ENCODE measurements at regions not wholly inside any gene's neighbourhood (a gene's known extent, or its start where the extent isn't known, plus 50 kb on each side); places are given as distances from the start of the nearest gene placed in this dataset.

GRCh38 chr6:11633741-11634509 is 96.4 kb downstream of the TMEM170B start:
- Histone ChIP-seq H3K36me3 (ENCODE audit: control insufficient read depth, insufficient read depth, low read length) (no peaks in the 10 kb centered on the region), H3K27ac (ENCODE audit: low read length) (no peak overlapping the region), H3K4me1 (ENCODE audit: control insufficient read depth, insufficient read depth, low read length) (no peaks in the 10 kb centered on the region), H3K4me3 (ENCODE audit: low read length) (no peak overlapping the region), H3K27me3 (ENCODE audit: control insufficient read depth, insufficient read depth, low read length) (no peaks in the 10 kb centered on the region), H3K9me3 (ENCODE audit: control insufficient read depth, insufficient read depth, low read length) (no peaks in the 10 kb centered on the region)
- no CpG with 5 or more reads among the region's 11 CpGs for WGBS (ENCODE audit: insufficient coverage, insufficient read length)
- DNase-seq (ENCODE audit: low read depth, low spot score), result no peak

- H3K27me3 ChIP-seq (ENCODE audit: control insufficient read depth, insufficient read depth, low read length), result no peaks in the 10 kb centered on the region
- H3K36me3 ChIP-seq (ENCODE audit: control insufficient read depth, insufficient read depth, low read length), result no peaks in the 10 kb centered on the region
- H3K27ac ChIP-seq (ENCODE audit: low read length), result no peak overlapping the region
- H3K4me3 ChIP-seq (ENCODE audit: low read length), result no peak overlapping the region
- H3K9me3 ChIP-seq (ENCODE audit: control insufficient read depth, insufficient read depth, low read length), result no peaks in the 10 kb centered on the region
- no CpG with 5 or more reads among the region's 4 CpGs for WGBS (ENCODE audit: insufficient coverage, insufficient read length)
- H3K4me1 ChIP-seq (ENCODE audit: control insufficient read depth, insufficient read depth, low read length), result no peaks in the 10 kb centered on the region
- DNase-seq (ENCODE audit: low read depth, low spot score), result no peak
These were observed 97.4 kb downstream of the TMEM170B start for GRCh38 chr6:11634948-11635347.

DNA sequence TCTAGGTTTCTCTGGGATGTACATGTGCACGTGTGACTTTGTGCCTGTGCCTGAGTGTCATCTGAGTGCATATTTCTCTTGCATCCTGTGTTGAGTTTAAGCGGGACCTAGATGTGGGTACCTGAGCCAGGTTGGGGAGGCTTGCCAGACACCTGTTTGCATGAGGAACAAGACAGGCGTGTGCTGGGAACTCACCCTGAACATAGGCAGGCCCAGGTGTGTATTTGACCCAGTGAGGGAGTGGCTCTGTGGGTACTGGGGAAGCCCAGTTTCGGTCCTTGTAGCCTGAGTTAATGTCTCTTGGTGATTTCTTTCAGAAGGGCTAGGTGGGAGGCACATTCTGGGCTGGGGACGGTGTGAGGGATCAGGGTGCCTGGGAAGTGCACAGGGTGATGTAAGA is 98.6 kb downstream of the TMEM170B start:
- H3K4me3 ChIP-seq (ENCODE audit: low read length), result no peak overlapping the region
- H3K36me3 ChIP-seq (ENCODE audit: control insufficient read depth, insufficient read depth, low read length), result no peaks in the 10 kb centered on the region
- DNase-seq (ENCODE audit: low read depth, low spot score), result no peak
- H3K27ac ChIP-seq (ENCODE audit: low read length), result no peak overlapping the region
- no peaks in the 10 kb centered on the region for H3K27me3 ChIP-seq (ENCODE audit: control insufficient read depth, insufficient read depth, low read length)
- no peaks in the 10 kb centered on the region for H3K4me1 ChIP-seq (ENCODE audit: control insufficient read depth, insufficient read depth, low read length)
- WGBS (ENCODE audit: insufficient coverage, insufficient read length), result no CpG with 5 or more reads among the region's 5 CpGs
- no peaks in the 10 kb centered on the region for H3K9me3 ChIP-seq (ENCODE audit: control insufficient read depth, insufficient read depth, low read length)

DNA sequence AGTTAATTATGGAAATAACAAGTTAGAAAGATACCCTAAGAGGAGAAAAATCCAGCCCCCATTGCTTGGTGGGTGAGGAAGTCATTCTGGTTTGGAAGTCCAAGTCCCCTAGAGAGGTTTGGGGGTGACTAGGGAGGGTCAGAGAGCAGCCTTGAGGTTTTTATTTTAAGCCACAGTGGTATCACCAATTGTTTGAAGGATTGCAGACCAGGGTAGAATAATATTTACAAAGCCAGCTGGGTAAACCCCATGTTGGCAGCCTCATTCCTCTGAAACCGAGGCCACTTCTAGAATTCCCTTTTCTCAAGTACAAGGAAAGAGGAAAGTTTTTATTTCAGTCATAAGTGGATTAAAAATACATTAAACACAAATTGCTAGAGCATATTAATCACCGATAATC is 99.7 kb downstream of the TMEM170B start:
- no peak overlapping the region for H3K4me3 ChIP-seq (ENCODE audit: low read length)
- no peaks in the 10 kb centered on the region for H3K9me3 ChIP-seq (ENCODE audit: control insufficient read depth, insufficient read depth, low read length)
- H3K27me3 ChIP-seq (ENCODE audit: control insufficient read depth, insufficient read depth, low read length), result no peaks in the 10 kb centered on the region
- H3K36me3 ChIP-seq (ENCODE audit: control insufficient read depth, insufficient read depth, low read length), result no peaks in the 10 kb centered on the region
- no peaks in the 10 kb centered on the region for H3K4me1 ChIP-seq (ENCODE audit: control insufficient read depth, insufficient read depth, low read length)
- no peak overlapping the region for H3K27ac ChIP-seq (ENCODE audit: low read length)
- DNase-seq (ENCODE audit: low read depth, low spot score), result no peak
- WGBS (ENCODE audit: insufficient coverage, insufficient read length), result no CpG with 5 or more reads among the region's 2 CpGs

DNA sequence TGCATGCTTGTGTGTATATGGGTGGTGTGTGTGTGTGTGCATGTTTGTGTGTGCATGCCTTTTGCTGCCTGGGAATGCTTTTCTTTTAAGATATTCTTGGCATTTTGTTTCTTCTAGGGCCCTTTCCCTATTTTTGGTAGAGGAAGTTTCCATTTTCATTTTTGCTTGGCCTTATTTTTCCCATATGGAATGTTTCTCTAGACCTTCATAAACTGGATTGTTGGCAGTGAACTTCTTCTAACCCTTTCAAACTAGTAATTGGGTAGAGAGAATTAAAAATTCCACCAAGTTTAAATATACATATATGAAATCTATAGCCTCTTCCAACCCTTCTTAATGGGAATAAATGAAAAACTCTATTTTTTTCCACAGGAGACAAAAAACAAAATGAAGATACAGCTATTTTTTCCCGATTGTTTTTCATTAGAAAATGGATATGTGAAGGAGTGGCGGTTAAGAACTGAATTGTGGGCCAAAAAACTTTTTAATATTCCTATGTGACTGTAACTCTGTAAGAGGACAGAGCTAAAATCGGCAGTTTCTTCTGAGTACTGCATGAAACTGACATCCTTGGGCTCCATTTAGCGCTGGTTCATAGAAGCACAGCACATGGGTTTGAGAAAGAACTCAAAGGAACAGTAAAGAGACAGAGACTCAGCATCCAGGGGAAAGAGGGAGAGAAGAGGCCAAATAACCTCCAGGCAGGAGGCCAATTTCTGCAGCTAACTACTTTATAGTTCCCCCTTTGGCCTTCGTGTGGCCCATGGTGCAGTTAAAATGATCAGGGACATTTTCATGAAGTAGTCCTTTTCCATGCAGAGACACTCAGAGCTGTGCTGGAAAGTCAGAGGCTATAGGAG is 102.1 kb downstream of the TMEM170B start:
- Histone ChIP-seq H3K27me3 (ENCODE audit: control insufficient read depth, insufficient read depth, low read length) (no peaks in the 10 kb centered on the region), H3K9me3 (ENCODE audit: control insufficient read depth, insufficient read depth, low read length) (no peaks in the 10 kb centered on the region), H3K27ac (ENCODE audit: low read length) (no peak overlapping the region), H3K4me3 (ENCODE audit: low read length) (no peak overlapping the region), H3K36me3 (ENCODE audit: control insufficient read depth, insufficient read depth, low read length) (no peaks in the 10 kb centered on the region), H3K4me1 (ENCODE audit: control insufficient read depth, insufficient read depth, low read length) (no peaks in the 10 kb centered on the region)
- DNase-seq (ENCODE audit: low read depth, low spot score), result no peak
- no CpG with 5 or more reads among the region's 5 CpGs for WGBS (ENCODE audit: insufficient coverage, insufficient read length)

DNA sequence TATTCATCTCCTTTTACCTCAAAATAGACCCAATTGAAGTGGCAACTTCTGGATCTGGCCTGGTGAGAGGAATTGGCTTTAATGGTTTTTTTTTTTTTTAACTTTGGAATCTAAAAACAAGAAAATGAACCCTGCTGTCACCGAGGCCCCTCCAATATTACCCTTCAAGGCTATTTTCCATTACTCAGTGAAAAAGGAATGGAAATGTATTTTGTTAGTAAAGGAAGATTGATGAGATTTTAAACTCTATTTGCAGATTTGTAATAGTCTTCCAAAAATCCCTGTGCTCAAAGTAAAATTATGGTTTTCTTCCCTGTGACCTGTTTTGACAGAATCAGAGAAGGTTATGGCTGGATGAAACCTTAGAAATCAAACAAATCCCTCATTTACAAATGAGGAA is 102.9 kb downstream of the TMEM170B start:
- WGBS (ENCODE audit: insufficient coverage, insufficient read length), result no CpG with 5 or more reads among the region's 1 CpG
- no peaks in the 10 kb centered on the region for H3K4me1 ChIP-seq (ENCODE audit: control insufficient read depth, insufficient read depth, low read length)

DNA sequence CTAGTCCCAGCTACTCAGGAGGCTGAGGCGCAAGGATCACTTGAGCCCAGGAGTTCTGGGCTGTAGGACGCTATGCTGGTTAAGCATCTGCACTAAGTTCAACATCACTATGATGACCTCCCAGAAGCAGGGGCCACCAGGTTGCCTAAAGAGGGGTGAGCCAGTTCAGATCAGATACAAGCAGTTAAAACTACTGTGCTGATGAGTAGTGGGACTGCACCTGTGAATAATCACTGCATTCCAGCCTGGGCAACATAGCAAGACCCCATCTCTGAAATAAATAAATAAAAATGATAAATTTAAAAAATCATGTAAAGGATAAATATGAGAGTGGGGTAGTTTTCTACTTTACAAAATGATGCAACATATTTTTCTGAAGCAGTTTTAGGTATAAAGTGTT is 106.5 kb downstream of the TMEM170B start:
- Histone ChIP-seq H3K9me3 (ENCODE audit: control insufficient read depth, insufficient read depth, low read length) (no peaks in the 10 kb centered on the region; the same call in 1 of the 2 replicates), H3K27me3 (ENCODE audit: control insufficient read depth, insufficient read depth, low read length) (no peaks in the 10 kb centered on the region), H3K4me3 (ENCODE audit: low read length) (no peak overlapping the region), H3K36me3 (ENCODE audit: control insufficient read depth, insufficient read depth, low read length) (no peaks in the 10 kb centered on the region), H3K27ac (ENCODE audit: low read length) (no peak overlapping the region), H3K4me1 (ENCODE audit: control insufficient read depth, insufficient read depth, low read length) (peaks cover 3% of the 10 kb centered on the region; the same call in 1 of the 2 replicates)
- no CpG with 5 or more reads among the region's 2 CpGs for WGBS (ENCODE audit: insufficient coverage, insufficient read length)
- DNase-seq (ENCODE audit: low read depth, low spot score), result no peak

More for the DNA sequence above, 102.9 kb downstream of the TMEM170B start:
- H3K9me3 ChIP-seq (ENCODE audit: control insufficient read depth, insufficient read depth, low read length), result no peaks in the 10 kb centered on the region
- H3K27ac ChIP-seq (ENCODE audit: low read length), result no peak overlapping the region
- no peak for DNase-seq (ENCODE audit: low read depth, low spot score)
- no peaks in the 10 kb centered on the region for H3K36me3 ChIP-seq (ENCODE audit: control insufficient read depth, insufficient read depth, low read length)
- H3K4me3 ChIP-seq (ENCODE audit: low read length), result no peak overlapping the region
- H3K27me3 ChIP-seq (ENCODE audit: control insufficient read depth, insufficient read depth, low read length), result no peaks in the 10 kb centered on the region

DNA sequence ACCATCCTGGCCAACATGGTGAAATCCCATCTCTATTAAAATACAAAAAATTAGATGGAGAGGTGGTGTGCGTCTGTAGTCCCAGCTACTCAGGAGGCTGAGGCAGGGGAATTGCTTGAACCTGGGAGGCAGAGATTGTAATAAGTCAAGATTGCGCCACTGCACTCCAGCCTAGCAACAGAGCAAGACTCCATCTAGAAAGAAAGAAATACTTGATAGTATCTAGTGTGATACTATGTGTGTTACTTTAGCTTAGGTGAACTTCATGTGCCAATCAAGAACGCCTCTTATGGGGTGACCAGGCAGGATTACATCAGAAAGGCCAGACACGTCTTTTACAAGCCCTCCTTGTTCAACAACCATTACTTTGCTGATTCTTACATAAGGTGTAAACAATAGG is 107.1 kb downstream of the TMEM170B start:
- no peak overlapping the region for H3K27ac ChIP-seq (ENCODE audit: low read length)
- no CpG with 5 or more reads among the region's 4 CpGs for WGBS (ENCODE audit: insufficient coverage, insufficient read length)
- no peak overlapping the region for H3K4me3 ChIP-seq (ENCODE audit: low read length)
- no peaks in the 10 kb centered on the region for H3K27me3 ChIP-seq (ENCODE audit: control insufficient read depth, insufficient read depth, low read length)
- no peaks in the 10 kb centered on the region; the same call in 1 of the 2 replicates for H3K9me3 ChIP-seq (ENCODE audit: control insufficient read depth, insufficient read depth, low read length)
- no peak for DNase-seq (ENCODE audit: low read depth, low spot score)
- H3K4me1 ChIP-seq (ENCODE audit: control insufficient read depth, insufficient read depth, low read length), result peaks cover 3% of the 10 kb centered on the region; the same call in 1 of the 2 replicates
- no peaks in the 10 kb centered on the region for H3K36me3 ChIP-seq (ENCODE audit: control insufficient read depth, insufficient read depth, low read length)

DNA sequence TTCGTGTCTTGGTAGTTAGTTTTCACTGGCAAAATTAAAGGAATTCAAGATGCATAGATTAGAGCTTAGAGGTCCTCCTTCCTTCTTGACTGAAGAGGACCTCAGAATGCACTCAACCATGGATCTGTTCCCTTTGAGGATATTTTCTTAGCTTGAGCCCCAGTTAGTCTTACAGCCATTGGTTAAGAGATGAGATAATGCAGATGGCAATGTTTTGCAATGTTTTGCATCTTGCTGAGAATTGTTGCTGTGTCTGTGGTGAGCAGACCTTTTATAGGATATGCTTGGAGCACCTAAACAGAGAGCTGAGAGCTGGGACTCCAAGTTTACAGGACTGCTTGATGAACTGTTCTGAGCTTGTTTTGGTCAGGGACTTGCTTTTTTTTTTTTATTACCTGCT is 107.5 kb downstream of the TMEM170B start:
- Histone ChIP-seq H3K4me3 (ENCODE audit: low read length) (no peak overlapping the region), H3K36me3 (ENCODE audit: control insufficient read depth, insufficient read depth, low read length) (no peaks in the 10 kb centered on the region), H3K27ac (ENCODE audit: low read length) (no peak overlapping the region), H3K4me1 (ENCODE audit: control insufficient read depth, insufficient read depth, low read length) (peaks cover 3% of the 10 kb centered on the region; the same call in 1 of the 2 replicates), H3K9me3 (ENCODE audit: control insufficient read depth, insufficient read depth, low read length) (no peaks in the 10 kb centered on the region; the same call in 1 of the 2 replicates), H3K27me3 (ENCODE audit: control insufficient read depth, insufficient read depth, low read length) (no peaks in the 10 kb centered on the region)
- no peak for DNase-seq (ENCODE audit: low read depth, low spot score)
- WGBS (ENCODE audit: insufficient coverage, insufficient read length), result no CpG with 5 or more reads among the region's 1 CpG

DNA sequence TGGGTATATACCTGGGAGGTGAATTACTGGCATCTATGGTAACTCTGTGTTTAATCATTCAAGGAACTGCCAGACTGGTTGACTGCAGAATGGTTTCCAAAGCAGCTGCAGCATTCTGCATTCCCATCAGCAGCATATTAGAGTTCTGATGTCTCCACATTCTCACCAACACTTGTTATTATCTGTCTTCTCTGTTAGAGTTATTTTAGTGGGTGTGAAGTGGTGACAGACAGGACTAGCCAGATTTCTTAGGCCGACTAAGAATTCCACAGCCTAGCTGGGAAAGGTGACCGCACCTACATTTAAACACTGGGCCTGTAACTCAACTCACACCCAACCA is 110.9 kb downstream of the TMEM170B start:
- no peaks in the 10 kb centered on the region for H3K36me3 ChIP-seq (ENCODE audit: control insufficient read depth, insufficient read depth, low read length)
- H3K27me3 ChIP-seq (ENCODE audit: control insufficient read depth, insufficient read depth, low read length), result no peaks in the 10 kb centered on the region
- no peak for DNase-seq (ENCODE audit: low read depth, low spot score)
- no peak overlapping the region for H3K4me3 ChIP-seq (ENCODE audit: low read length)
- no peak overlapping the region for H3K27ac ChIP-seq (ENCODE audit: low read length)
- no peaks in the 10 kb centered on the region; the same call in 1 of the 2 replicates for H3K9me3 ChIP-seq (ENCODE audit: control insufficient read depth, insufficient read depth, low read length)
- WGBS (ENCODE audit: insufficient coverage, insufficient read length), result no CpG with 5 or more reads among the region's 2 CpGs
- peaks cover 6% of the 10 kb centered on the region; the same call in 1 of the 2 replicates for H3K4me1 ChIP-seq (ENCODE audit: control insufficient read depth, insufficient read depth, low read length)

Measured in iPS DF 6.9 (cell line).